ENCODE measurements at regions not wholly inside any gene's neighbourhood (a gene's known extent, or its start where the extent isn't known, plus 50 kb on each side); places are given as distances from the start of the nearest gene placed in this dataset.

DNA sequence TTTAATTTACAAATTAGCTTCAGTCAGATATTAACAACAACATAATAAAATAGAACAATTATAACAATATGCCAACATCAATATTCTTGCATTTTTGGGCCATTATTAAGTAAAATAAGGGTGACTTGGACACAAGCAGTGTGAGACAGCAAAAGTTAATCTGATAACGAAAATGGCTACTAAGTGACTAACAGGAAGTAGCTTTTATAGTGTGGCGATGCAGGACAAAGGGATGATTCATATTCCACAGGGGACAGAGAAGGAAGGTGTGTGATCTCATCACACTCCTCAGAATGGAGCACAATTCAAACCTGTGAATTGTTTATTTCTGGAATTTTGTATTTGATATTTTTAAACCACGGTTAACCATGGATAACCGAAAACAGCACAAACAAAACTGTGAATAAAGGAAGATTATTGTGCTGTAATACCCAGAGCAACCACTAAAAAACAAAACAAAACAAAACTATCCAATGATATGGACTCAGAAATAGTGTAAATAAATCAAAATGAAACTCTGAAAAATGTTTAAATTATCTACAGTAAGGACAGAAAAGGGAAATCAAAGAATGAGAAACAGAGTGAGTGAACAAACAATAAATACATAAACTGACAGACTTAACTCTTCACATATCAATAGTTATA lies 66.9 kb upstream of the TFEC start:
- ChIA-PET CTCF (interaction anchor here (1.0 kb wide), 1 partner anchor 10 kb away, joined by 3 read pairs; no protein-coding TSS in a partner anchor), POLR2A (no interaction called here)
- H3K27ac ChIP-seq (ENCODE audit: insufficient read depth in 1 of 2, low read depth in 1 of 2, low read length in 2 of 2, poor library complexity in 1 of 2, severe bottlenecking in 2 of 2): no peak overlapping the region

GRCh38 chr7:116098175-116098574 lies 67.6 kb upstream of the TFEC start:
- WGBS (ENCODE audit: insufficient coverage): 99% methylated on average over 10 of the region's 12 CpGs
- CTCF ChIA-PET: no interaction called here
- Histone ChIP-seq H3K4me1 (ENCODE audit: control extremely low read depth in 1 of 4, control insufficient read depth in 4 of 4, insufficient read depth in 4 of 4, low read length in 3 of 4) (no peaks in the 10 kb centered on the region), H3K36me3 (ENCODE audit: control insufficient read depth in 4 of 4, insufficient read depth in 4 of 4, low read length in 3 of 4) (no peaks in the 10 kb centered on the region), H3K9me3 (ENCODE audit: control extremely low read depth in 1 of 5, control insufficient read depth in 4 of 5, insufficient read depth in 2 of 5, low read depth in 1 of 5, low read length in 4 of 5) (no peaks in the 10 kb centered on the region), H3K27me3 (replicated peaks in 2 of 5; ENCODE audit: control insufficient read depth in 4 of 5, insufficient read depth in 5 of 5, low read length in 4 of 5) (no peaks in the 10 kb centered on the region), H3K27ac (ENCODE audit: insufficient read depth in 1 of 2, low read depth in 1 of 2, low read length in 2 of 2, poor library complexity in 1 of 2, severe bottlenecking in 2 of 2) (no peak overlapping the region), H3K4me3 (ENCODE audit: control insufficient read depth in 1 of 7, extremely low read depth in 1 of 7, insufficient read depth in 4 of 7, low read depth in 2 of 7, low read length in 6 of 7) (no peak overlapping the region)
- peak in 1 of 3 donors; percentile 5 for DNase-seq
- POLR2A ChIA-PET: no interaction called here

More for the DNA sequence above, 66.9 kb upstream of the TFEC start:
- DNase-seq: peak; percentile 17 to 76 (median 62)
- Histone ChIP-seq H3K9me3 (ENCODE audit: control extremely low read depth in 1 of 5, control insufficient read depth in 4 of 5, insufficient read depth in 2 of 5, low read depth in 1 of 5, low read length in 4 of 5) (no peaks in the 10 kb centered on the region), H3K27me3 (replicated peaks in 2 of 5; ENCODE audit: control insufficient read depth in 4 of 5, insufficient read depth in 5 of 5, low read length in 4 of 5) (no peaks in the 10 kb centered on the region), H3K4me3 (ENCODE audit: control insufficient read depth in 1 of 7, extremely low read depth in 1 of 7, insufficient read depth in 4 of 7, low read depth in 2 of 7, low read length in 6 of 7) (no peak overlapping the region), H3K4me1 (ENCODE audit: control extremely low read depth in 1 of 4, control insufficient read depth in 4 of 4, insufficient read depth in 4 of 4, low read length in 3 of 4) (no peaks in the 10 kb centered on the region), H3K36me3 (ENCODE audit: control insufficient read depth in 4 of 4, insufficient read depth in 4 of 4, low read length in 3 of 4) (no peaks in the 10 kb centered on the region)
- WGBS (ENCODE audit: insufficient coverage): 80% methylated on average over 2 of the region's 4 CpGs

DNA sequence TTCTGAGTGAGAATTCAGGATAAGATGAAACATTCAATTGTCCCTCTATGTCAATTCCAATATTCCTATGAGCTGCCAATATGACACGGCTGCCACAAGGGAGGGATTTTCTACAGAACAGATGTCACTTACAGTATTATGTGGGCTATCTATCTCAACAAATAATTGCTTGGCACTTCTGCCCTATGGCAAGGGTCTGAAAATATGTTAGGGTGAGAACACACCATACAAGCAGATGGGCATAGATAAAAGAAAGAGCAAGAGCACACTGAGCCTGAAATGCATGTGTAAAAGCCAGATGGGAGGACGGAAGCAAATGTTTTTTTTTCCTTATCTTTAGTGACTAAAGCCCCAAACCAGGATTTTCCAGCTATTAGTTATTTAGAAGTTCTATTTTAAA lies 70.1 kb upstream of the TFEC start:
- POLR2A ChIA-PET: no interaction called here
- H3K9me3 ChIP-seq (ENCODE audit: control extremely low read depth in 1 of 5, control insufficient read depth in 4 of 5, insufficient read depth in 2 of 5, low read depth in 1 of 5, low read length in 4 of 5): no peaks in the 10 kb centered on the region
- CTCF ChIA-PET: no interaction called here

GRCh38 chr7:116101704-116102103 lies 71.1 kb upstream of the TFEC start:
- no peak for DNase-seq
- WGBS (ENCODE audit: insufficient coverage): 100% methylated on average over 1 of the region's 2 CpGs
- CTCF ChIA-PET: no interaction called here
- Histone ChIP-seq H3K27ac (ENCODE audit: insufficient read depth in 1 of 2, low read depth in 1 of 2, low read length in 2 of 2, poor library complexity in 1 of 2, severe bottlenecking in 2 of 2) (no peak overlapping the region), H3K4me3 (ENCODE audit: control insufficient read depth in 1 of 7, extremely low read depth in 1 of 7, insufficient read depth in 4 of 7, low read depth in 2 of 7, low read length in 6 of 7) (no peak overlapping the region), H3K36me3 (ENCODE audit: control insufficient read depth in 4 of 4, insufficient read depth in 4 of 4, low read length in 3 of 4) (no peaks in the 10 kb centered on the region), H3K9me3 (ENCODE audit: control extremely low read depth in 1 of 5, control insufficient read depth in 4 of 5, insufficient read depth in 2 of 5, low read depth in 1 of 5, low read length in 4 of 5) (no peaks in the 10 kb centered on the region), H3K4me1 (ENCODE audit: control extremely low read depth in 1 of 4, control insufficient read depth in 4 of 4, insufficient read depth in 4 of 4, low read length in 3 of 4) (no peaks in the 10 kb centered on the region), H3K27me3 (replicated peaks in 2 of 5; ENCODE audit: control insufficient read depth in 4 of 5, insufficient read depth in 5 of 5, low read length in 4 of 5) (no peaks in the 10 kb centered on the region)
- POLR2A ChIA-PET: no interaction called here

More for the DNA sequence above, 70.1 kb upstream of the TFEC start:
- H3K27ac ChIP-seq (ENCODE audit: insufficient read depth in 1 of 2, low read depth in 1 of 2, low read length in 2 of 2, poor library complexity in 1 of 2, severe bottlenecking in 2 of 2): no peak overlapping the region
- H3K36me3 ChIP-seq (ENCODE audit: control insufficient read depth in 4 of 4, insufficient read depth in 4 of 4, low read length in 3 of 4): no peaks in the 10 kb centered on the region
- WGBS (ENCODE audit: insufficient coverage): no CpG with 5 or more reads among the region's 2 CpGs
- H3K4me1 ChIP-seq (ENCODE audit: control extremely low read depth in 1 of 4, control insufficient read depth in 4 of 4, insufficient read depth in 4 of 4, low read length in 3 of 4): no peaks in the 10 kb centered on the region
- no peaks in the 10 kb centered on the region for H3K27me3 ChIP-seq (replicated peaks in 2 of 5; ENCODE audit: control insufficient read depth in 4 of 5, insufficient read depth in 5 of 5, low read length in 4 of 5)
- no peak overlapping the region for H3K4me3 ChIP-seq (ENCODE audit: control insufficient read depth in 1 of 7, extremely low read depth in 1 of 7, insufficient read depth in 4 of 7, low read depth in 2 of 7, low read length in 6 of 7)
- no peak for DNase-seq

- H3K9me3 ChIP-seq (ENCODE audit: control extremely low read depth in 1 of 5, control insufficient read depth in 4 of 5, insufficient read depth in 2 of 5, low read depth in 1 of 5, low read length in 4 of 5): peaks cover 0 to 3% (median 0%) of the 10 kb centered on the region in 5 experiments
- no peaks in the 10 kb centered on the region for H3K27me3 ChIP-seq (replicated peaks in 2 of 5; ENCODE audit: control insufficient read depth in 4 of 5, insufficient read depth in 5 of 5, low read length in 4 of 5)
- no peaks in the 10 kb centered on the region for H3K36me3 ChIP-seq (ENCODE audit: control insufficient read depth in 4 of 4, insufficient read depth in 4 of 4, low read length in 3 of 4)
- DNase-seq: no peak
- peaks cover 0 to 6% (median 0%) of the 10 kb centered on the region in 4 experiments for H3K4me1 ChIP-seq (ENCODE audit: control extremely low read depth in 1 of 4, control insufficient read depth in 4 of 4, insufficient read depth in 4 of 4, low read length in 3 of 4)
- ChIA-PET CTCF (interaction anchor here (0.6 kb wide), 1 partner anchor 75 kb away, joined by 3 read pairs; no protein-coding TSS in a partner anchor), POLR2A (no interaction called here)
- H3K4me3 ChIP-seq (ENCODE audit: control insufficient read depth in 1 of 7, extremely low read depth in 1 of 7, insufficient read depth in 4 of 7, low read depth in 2 of 7, low read length in 6 of 7): no peak overlapping the region
- no peak overlapping the region for H3K27ac ChIP-seq (ENCODE audit: insufficient read depth in 1 of 2, low read depth in 1 of 2, low read length in 2 of 2, poor library complexity in 1 of 2, severe bottlenecking in 2 of 2)
Observed at GRCh38 chr7:116111475-116111874, 80.9 kb upstream of the TFEC start.

GRCh38 chr7:116113310-116113709 lies 82.7 kb upstream of the TFEC start:
- Histone ChIP-seq H3K9me3 (ENCODE audit: control extremely low read depth in 1 of 5, control insufficient read depth in 4 of 5, insufficient read depth in 2 of 5, low read depth in 1 of 5, low read length in 4 of 5) (peaks cover 0 to 3% (median 0%) of the 10 kb centered on the region in 5 experiments), H3K27ac (ENCODE audit: insufficient read depth in 1 of 2, low read depth in 1 of 2, low read length in 2 of 2, poor library complexity in 1 of 2, severe bottlenecking in 2 of 2) (no peak overlapping the region), H3K36me3 (ENCODE audit: control insufficient read depth in 4 of 4, insufficient read depth in 4 of 4, low read length in 3 of 4) (no peaks in the 10 kb centered on the region), H3K4me1 (ENCODE audit: control extremely low read depth in 1 of 4, control insufficient read depth in 4 of 4, insufficient read depth in 4 of 4, low read length in 3 of 4) (peaks cover 0 to 6% (median 0%) of the 10 kb centered on the region in 4 experiments), H3K27me3 (replicated peaks in 2 of 5; ENCODE audit: control insufficient read depth in 4 of 5, insufficient read depth in 5 of 5, low read length in 4 of 5) (no peaks in the 10 kb centered on the region), H3K4me3 (ENCODE audit: control insufficient read depth in 1 of 7, extremely low read depth in 1 of 7, insufficient read depth in 4 of 7, low read depth in 2 of 7, low read length in 6 of 7) (no peak overlapping the region)
- POLR2A ChIA-PET: no interaction called here
- CTCF ChIA-PET: interaction anchor here (0.6 kb wide), 1 partner anchor 11 kb away, joined by 3 read pairs; no protein-coding TSS in a partner anchor
- no CpG with 5 or more reads among the region's 1 CpG for WGBS (ENCODE audit: insufficient coverage)
- no peak for DNase-seq

DNA sequence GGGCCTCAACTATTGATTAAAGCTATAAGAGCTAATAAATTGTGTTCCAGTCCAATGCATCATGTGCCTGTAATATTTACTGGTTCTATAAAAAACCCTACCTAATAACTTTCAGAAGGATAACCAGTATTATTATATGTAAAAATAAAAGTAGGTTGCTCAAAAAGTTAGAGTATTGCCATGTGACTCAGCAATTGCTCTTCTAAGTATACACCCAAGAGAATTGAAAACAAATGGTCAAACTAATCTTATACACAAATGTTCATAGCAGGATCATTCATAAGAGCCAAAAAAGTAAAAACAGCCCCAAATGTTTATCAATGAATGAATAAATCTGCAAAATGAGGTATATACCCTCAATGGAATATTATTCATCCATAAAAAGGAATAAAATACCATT lies 89.5 kb upstream of the TES start:
- Histone ChIP-seq H3K9me3 (ENCODE audit: control extremely low read depth in 1 of 5, control insufficient read depth in 4 of 5, insufficient read depth in 2 of 5, low read depth in 1 of 5, low read length in 4 of 5) (no peaks in the 10 kb centered on the region), H3K36me3 (ENCODE audit: control insufficient read depth in 4 of 4, insufficient read depth in 4 of 4, low read length in 3 of 4) (no peaks in the 10 kb centered on the region), H3K27me3 (replicated peaks in 2 of 5; ENCODE audit: control insufficient read depth in 4 of 5, insufficient read depth in 5 of 5, low read length in 4 of 5) (no peaks in the 10 kb centered on the region), H3K4me1 (ENCODE audit: control extremely low read depth in 1 of 4, control insufficient read depth in 4 of 4, insufficient read depth in 4 of 4, low read length in 3 of 4) (peaks cover 0 to 3% (median under 1%) of the 10 kb centered on the region in 4 experiments), H3K4me3 (ENCODE audit: control insufficient read depth in 1 of 7, extremely low read depth in 1 of 7, insufficient read depth in 4 of 7, low read depth in 2 of 7, low read length in 6 of 7) (no peak overlapping the region), H3K27ac (ENCODE audit: insufficient read depth in 1 of 2, low read depth in 1 of 2, low read length in 2 of 2, poor library complexity in 1 of 2, severe bottlenecking in 2 of 2) (no peak overlapping the region)
- DNase-seq: no peak
- POLR2A ChIA-PET: no interaction called here
- CTCF ChIA-PET: interaction anchor here (1.4 kb wide), 1 partner anchor 12 kb away, joined by 4 read pairs; no protein-coding TSS in a partner anchor

All from common myeloid progenitor, CD34-positive (primary cell).